HEK293 (cell line): ENCODE measurements at regions not wholly inside any gene's neighbourhood (a gene's known extent, or its start where the extent isn't known, plus 50 kb on each side); places are given as distances from the start of the nearest gene placed in this dataset.

Source experiments
- CTCF ChIA-PET: fragments of 350-600 bp; formaldehyde crosslinking; extraction: SDS; loops from one replicate; lab custom pipeline; 2021; ENCODE audit warnings: antibody characterized with exemption; lab: Yijun Ruan, JAX
- POLR2A ChIA-PET: fragments of 300-600 bp; formaldehyde crosslinking; extraction: SDS; loops from one replicate; lab custom pipeline; 2020; ENCODE audit warnings: antibody characterized with exemption, inconsistent platforms; lab: Yijun Ruan, JAX
- H3K27ac ChIP-seq: fragments of 200-500 bp; sonication (Bioruptor generic); 2 replicates; pipeline ENCODE4 v1.5.1; 2014; ENCODE audit warnings: low read depth, low read length, control low read depth, inconsistent platforms; ENCODE audit errors: extremely low read depth
- H3K36me3 ChIP-seq, 2 experiments: fragments of 200-500 bp in 1 of 2; sonication (Bioruptor generic) in 1 of 2; 1 replicate in 1 of 2; 2 replicates in 1 of 2; pipeline ENCODE4 v1.5.1; 2014 to 2017; ENCODE audit warnings: inconsistent platforms in 2 of 2, low read length in 2 of 2; ENCODE audit not compliant: control insufficient read depth in 2 of 2, insufficient read depth in 1 of 2
- H3K4me1 ChIP-seq: fragments of 200-500 bp; sonication (Bioruptor generic); 2 replicates; pipeline ENCODE4 v1.5.1; 2014; ENCODE audit warnings: mild to moderate bottlenecking, low read length, inconsistent platforms; ENCODE audit not compliant: control insufficient read depth, insufficient read depth
- H3K4me3 ChIP-seq: 2 replicates; pipeline ENCODE4 v1.5.1; 2011; ENCODE audit warnings: low read depth, mild to moderate bottlenecking, control low read depth, low read length, moderate library complexity
- H3K9me3 ChIP-seq: fragments of 200-500 bp; sonication (Bioruptor generic); 2 replicates; pipeline ENCODE4 v1.5.1; 2014; ENCODE audit warnings: low read depth, low read length, inconsistent platforms; ENCODE audit not compliant: control insufficient read depth, insufficient read depth
- EGR2 ChIP-seq: fragments of 450-650 bp; formaldehyde crosslinking; IDR thresholded peaks from 2 replicates; pipeline ENCODE4 v1.5.1; 2016; ENCODE audit warnings: low read depth, missing biosample characterization, missing genetic modification characterization
- GFI1B ChIP-seq: fragments of 450-650 bp; formaldehyde crosslinking; IDR thresholded peaks from 2 replicates; pipeline ENCODE4 v1.5.1; 2016; ENCODE audit warnings: missing biosample characterization, missing genetic modification characterization
- REPIN1 ChIP-seq: fragments of 450-650 bp; formaldehyde crosslinking; IDR thresholded peaks from 2 replicates; pipeline ENCODE4 v1.5.1; 2017; ENCODE audit warnings: missing biosample characterization, missing genetic modification characterization, low read depth
- SCRT1 ChIP-seq: fragments of 450-650 bp; formaldehyde crosslinking; IDR thresholded peaks from 2 replicates; pipeline ENCODE4 v1.5.1; 2016; ENCODE audit warnings: missing biosample characterization, missing genetic modification characterization, borderline replicate concordance
- TRIM28 ChIP-seq: IDR thresholded peaks from 2 replicates; pipeline ENCODE4 v1.6.1; 2011; ENCODE audit warnings: low read length, control low read depth, borderline replicate concordance
- WT1 ChIP-seq: fragments of 450-650 bp; formaldehyde crosslinking; IDR thresholded peaks from 2 replicates; pipeline ENCODE4 v1.5.1; 2016; ENCODE audit warnings: missing biosample characterization, missing genetic modification characterization
- ZBTB8A ChIP-seq: fragments of 450-650 bp; formaldehyde crosslinking; IDR thresholded peaks from 2 replicates; pipeline ENCODE4 v1.5.1; 2016; ENCODE audit warnings: missing biosample characterization, missing genetic modification characterization
- ZNF155 ChIP-seq: fragments of 450-650 bp; formaldehyde crosslinking; IDR thresholded peaks from 2 replicates; pipeline ENCODE4 v1.5.1; 2016; ENCODE audit warnings: missing biosample characterization, missing genetic modification characterization
- ZNF157 ChIP-seq: fragments of 450-650 bp; formaldehyde crosslinking; IDR thresholded peaks from 2 replicates; pipeline ENCODE4 v1.5.1; 2016; ENCODE audit warnings: missing biosample characterization, missing genetic modification characterization
- ZNF214 ChIP-seq: fragments of 450-650 bp; formaldehyde crosslinking; IDR thresholded peaks from 2 replicates; pipeline ENCODE4 v1.5.1; 2017; ENCODE audit warnings: missing biosample characterization, mild to moderate bottlenecking, missing genetic modification characterization, borderline replicate concordance
- ZNF221 ChIP-seq: fragments of 450-650 bp; formaldehyde crosslinking; IDR thresholded peaks from 2 replicates; pipeline ENCODE4 v1.5.1; 2017; ENCODE audit warnings: missing biosample characterization, missing genetic modification characterization, borderline replicate concordance
- ZNF510 ChIP-seq: fragments of 450-650 bp; formaldehyde crosslinking; IDR thresholded peaks from 2 replicates; pipeline ENCODE4 v1.5.1; 2018; ENCODE audit warnings: mild to moderate bottlenecking, missing genetic modification characterization, missing biosample characterization; ENCODE audit not compliant: insufficient replicate concordance
- ZNF561 ChIP-seq: fragments of 450-650 bp; IDR thresholded peaks from 2 replicates; pipeline ENCODE4 v1.5.1; 2018; ENCODE audit warnings: missing biosample characterization, missing genetic modification characterization, borderline replicate concordance
- ZNF571 ChIP-seq: fragments of 450-650 bp; formaldehyde crosslinking; IDR thresholded peaks from 2 replicates; pipeline ENCODE4 v1.5.0; 2017; ENCODE audit warnings: missing biosample characterization, missing genetic modification characterization
- ZNF585B ChIP-seq: fragments of 450-650 bp; formaldehyde crosslinking; IDR thresholded peaks from 2 replicates; pipeline ENCODE4 v1.5.1; 2016; ENCODE audit warnings: missing biosample characterization, missing genetic modification characterization
- ZNF629 ChIP-seq: fragments of 450-650 bp; formaldehyde crosslinking; IDR thresholded peaks from 2 replicates; pipeline ENCODE4 v1.5.1; 2017; ENCODE audit warnings: missing biosample characterization, missing genetic modification characterization
- ZNF658 ChIP-seq: fragments of 450-650 bp; formaldehyde crosslinking; IDR thresholded peaks from 2 replicates; pipeline ENCODE4; 2016; ENCODE audit warnings: missing biosample characterization, missing genetic modification characterization
- ZNF843 ChIP-seq: fragments of 450-650 bp; formaldehyde crosslinking; IDR thresholded peaks from 2 replicates; pipeline ENCODE4 v1.5.1; 2016; ENCODE audit warnings: missing biosample characterization, missing genetic modification characterization
- ZSCAN16 ChIP-seq: fragments of 450-650 bp; formaldehyde crosslinking; IDR thresholded peaks from 2 replicates; pipeline ENCODE4 v1.5.1; 2016; ENCODE audit warnings: missing biosample characterization, missing genetic modification characterization
- TF ChIP-seq, protein P1 (sequence below): fragments of 450-650 bp; formaldehyde crosslinking; IDR thresholded peaks from 2 replicates; pipeline ENCODE4 v1.5.1; 2016; ENCODE audit warnings: missing biosample characterization, missing genetic modification characterization
- TF ChIP-seq, protein P2 (sequence below): fragments of 450-650 bp; formaldehyde crosslinking; IDR thresholded peaks from 2 replicates; pipeline ENCODE4 v1.5.1; 2016; ENCODE audit warnings: missing biosample characterization, missing genetic modification characterization
- TF ChIP-seq, protein P3 (sequence below): fragments of 450-650 bp; formaldehyde crosslinking; optimal IDR thresholded peaks from 2 replicates; pipeline ENCODE3; 2016; ENCODE audit warnings: missing biosample characterization, mild to moderate bottlenecking, missing genetic modification characterization
- TF ChIP-seq, protein P4 (sequence below): fragments of 450-650 bp; formaldehyde crosslinking; IDR thresholded peaks from 2 replicates; pipeline ENCODE4 v1.5.1; 2016; ENCODE audit warnings: missing biosample characterization, missing genetic modification characterization
- TF ChIP-seq, protein P5 (sequence below): fragments of 450-650 bp; formaldehyde crosslinking; IDR thresholded peaks from 2 replicates; pipeline ENCODE4 v1.5.1; 2016; ENCODE audit warnings: missing biosample characterization, missing genetic modification characterization, borderline replicate concordance

DNA sequence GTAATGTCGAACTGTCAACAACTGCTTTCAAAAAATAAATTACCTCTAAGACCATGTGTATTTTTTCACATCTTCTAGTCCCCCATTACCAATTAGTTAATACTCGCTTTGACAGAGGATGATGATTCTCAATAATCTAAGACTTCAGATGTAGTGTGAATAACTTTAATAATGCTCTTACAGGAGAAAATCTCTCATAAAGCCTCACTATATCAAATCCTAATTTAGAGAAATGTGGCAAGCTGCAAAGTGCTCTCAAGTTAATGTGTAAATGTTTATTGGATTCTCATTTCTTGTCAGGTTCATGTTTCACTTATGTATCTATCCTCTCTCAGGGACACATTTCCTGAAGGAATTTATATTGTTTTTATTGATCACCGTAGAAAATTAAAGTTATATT, 223.9 kb downstream of the CDH7 start (continued):
- TF ChIP-seq EGR2 (tag by site-specific recombination) = no peak
- TF ChIP-seq, protein P1, sequence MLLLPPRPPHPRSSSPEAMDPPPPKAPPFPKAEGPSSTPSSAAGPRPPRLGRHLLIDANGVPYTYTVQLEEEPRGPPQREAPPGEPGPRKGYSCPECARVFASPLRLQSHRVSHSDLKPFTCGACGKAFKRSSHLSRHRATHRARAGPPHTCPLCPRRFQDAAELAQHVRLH (tag by site-specific recombination) = no peak
- TF ChIP-seq ZNF155 (tag by site-specific recombination) = no peak
- TF ChIP-seq, protein P2, sequence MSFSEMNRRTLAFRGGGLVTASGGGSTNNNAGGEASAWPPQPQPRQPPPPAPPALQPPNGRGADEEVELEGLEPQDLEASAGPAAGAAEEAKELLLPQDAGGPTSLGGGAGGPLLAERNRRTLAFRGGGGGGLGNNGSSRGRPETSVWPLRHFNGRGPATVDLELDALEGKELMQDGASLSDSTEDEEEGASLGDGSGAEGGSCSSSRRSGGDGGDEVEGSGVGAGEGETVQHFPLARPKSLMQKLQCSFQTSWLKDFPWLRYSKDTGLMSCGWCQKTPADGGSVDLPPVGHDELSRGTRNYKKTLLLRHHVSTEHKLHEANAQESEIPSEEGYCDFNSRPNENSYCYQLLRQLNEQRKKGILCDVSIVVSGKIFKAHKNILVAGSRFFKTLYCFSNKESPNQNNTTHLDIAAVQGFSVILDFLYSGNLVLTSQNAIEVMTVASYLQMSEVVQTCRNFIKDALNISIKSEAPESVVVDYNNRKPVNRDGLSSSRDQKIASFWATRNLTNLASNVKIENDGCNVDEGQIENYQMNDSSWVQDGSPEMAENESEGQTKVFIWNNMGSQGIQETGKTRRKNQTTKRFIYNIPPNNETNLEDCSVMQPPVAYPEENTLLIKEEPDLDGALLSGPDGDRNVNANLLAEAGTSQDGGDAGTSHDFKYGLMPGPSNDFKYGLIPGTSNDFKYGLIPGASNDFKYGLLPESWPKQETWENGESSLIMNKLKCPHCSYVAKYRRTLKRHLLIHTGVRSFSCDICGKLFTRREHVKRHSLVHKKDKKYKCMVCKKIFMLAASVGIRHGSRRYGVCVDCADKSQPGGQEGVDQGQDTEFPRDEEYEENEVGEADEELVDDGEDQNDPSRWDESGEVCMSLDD (tag by site-specific recombination) = no peak
- no peak for TF ChIP-seq WT1 (tag by site-specific recombination)
- no peak for TF ChIP-seq ZNF561
- TF ChIP-seq ZNF571 = no peak

DNA sequence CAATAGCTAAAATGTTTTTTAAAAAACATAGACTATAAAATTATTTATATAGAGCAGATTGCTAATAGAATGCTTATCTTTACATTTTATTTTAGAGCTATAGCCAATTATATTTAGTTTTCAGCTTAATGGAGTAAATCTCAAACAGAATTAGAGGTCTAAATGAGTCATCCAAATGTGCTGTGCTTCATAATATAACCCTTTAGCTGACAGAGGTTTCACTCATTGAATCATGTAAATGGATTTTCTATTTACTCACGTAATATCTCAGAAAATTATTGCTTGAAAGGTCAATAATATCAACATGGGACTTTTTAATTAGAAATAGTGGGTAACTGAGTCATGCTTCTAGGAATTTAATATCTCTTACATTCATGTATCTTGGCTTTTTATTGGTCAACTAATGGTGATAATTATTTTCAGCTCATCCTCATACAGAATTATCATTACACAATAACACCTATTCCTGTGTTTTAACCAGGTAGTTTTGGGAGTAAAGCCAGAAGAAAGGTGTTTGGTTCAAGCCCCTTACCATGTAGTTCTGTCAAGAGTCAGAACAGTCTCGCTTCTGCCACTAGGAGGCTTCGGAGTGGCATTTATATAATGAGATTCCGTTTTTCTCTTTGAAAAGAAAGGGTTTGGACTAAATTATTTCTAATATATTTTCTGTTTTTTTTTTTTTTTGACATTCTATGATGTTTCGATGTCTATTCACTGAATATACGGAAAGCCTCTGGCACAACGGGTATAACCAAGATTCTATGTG, 217.6 kb downstream of the CDH7 start:
- Histone ChIP-seq H3K4me1 (0 out of 2 replicates have a peak, but pooled peaks cover 2% of the 10 kb centered on the region), H3K36me3 (no peaks in the 10 kb centered on the region)
- no peak for TF ChIP-seq ZNF221
- no peak for TF ChIP-seq REPIN1 (tag by site-specific recombination)
- TF ChIP-seq, protein P3, sequence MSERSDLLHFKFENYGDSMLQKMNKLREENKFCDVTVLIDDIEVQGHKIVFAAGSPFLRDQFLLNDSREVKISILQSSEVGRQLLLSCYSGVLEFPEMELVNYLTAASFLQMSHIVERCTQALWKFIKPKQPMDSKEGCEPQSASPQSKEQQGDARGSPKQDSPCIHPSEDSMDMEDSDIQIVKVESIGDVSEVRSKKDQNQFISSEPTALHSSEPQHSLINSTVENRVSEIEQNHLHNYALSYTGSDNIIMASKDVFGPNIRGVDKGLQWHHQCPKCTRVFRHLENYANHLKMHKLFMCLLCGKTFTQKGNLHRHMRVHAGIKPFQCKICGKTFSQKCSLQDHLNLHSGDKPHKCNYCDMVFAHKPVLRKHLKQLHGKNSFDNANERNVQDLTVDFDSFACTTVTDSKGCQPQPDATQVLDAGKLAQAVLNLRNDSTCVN (tag by site-specific recombination) = no peak
- TF ChIP-seq ZNF585B (tag by site-specific recombination) = no peak
- no peak for TF ChIP-seq ZNF214 (tag by site-specific recombination)
- TF ChIP-seq ZSCAN16 = no peak
- no peak for TF ChIP-seq ZNF157 (tag by site-specific recombination)
- TF ChIP-seq, all 188 proteins: peak for 0
- ChIA-PET CTCF (interaction anchor here (0.7 to 1.6 kb wide), 9 partner anchors 9 to 537 kb away, joined by 3 to 6 read pairs (median 4); no protein-coding TSS in a partner anchor), POLR2A (no interaction called here)
- H3K4me3 ChIP-seq = no peak overlapping the region
- no peaks in the 10 kb centered on the region for H3K9me3 ChIP-seq
- H3K27ac ChIP-seq = no peak overlapping the region

DNA sequence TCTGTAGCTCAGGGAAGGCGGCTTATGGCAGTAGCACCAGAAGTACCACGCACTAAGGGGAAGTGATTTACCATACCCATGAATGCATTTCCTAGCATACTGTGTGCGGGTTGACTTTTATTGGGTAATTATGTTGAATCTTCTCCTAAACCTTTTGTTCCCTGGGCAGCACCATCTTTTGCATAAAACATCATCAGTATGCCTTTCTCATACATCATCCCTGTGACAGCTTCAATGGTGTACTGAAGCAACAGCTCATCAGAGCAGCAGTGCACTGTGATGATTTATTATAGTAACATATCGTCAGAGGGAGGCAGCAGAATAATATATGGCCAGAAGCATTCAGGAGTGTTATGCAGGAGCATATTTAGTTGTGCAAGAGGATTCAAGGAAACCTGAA, 204.9 kb downstream of the CDH7 start:
- Histone ChIP-seq H3K4me1 (peaks cover 9% of the 10 kb centered on the region; the same call in 1 of the 2 replicates), H3K4me3 (no peak overlapping the region), H3K36me3 (no peaks in the 10 kb centered on the region), H3K27ac (no peak overlapping the region), H3K9me3 (no peaks in the 10 kb centered on the region)
- POLR2A ChIA-PET = no interaction called here
- CTCF ChIA-PET = no interaction called here
- no peak for TF ChIP-seq ZBTB8A
- TF ChIP-seq, protein P4, sequence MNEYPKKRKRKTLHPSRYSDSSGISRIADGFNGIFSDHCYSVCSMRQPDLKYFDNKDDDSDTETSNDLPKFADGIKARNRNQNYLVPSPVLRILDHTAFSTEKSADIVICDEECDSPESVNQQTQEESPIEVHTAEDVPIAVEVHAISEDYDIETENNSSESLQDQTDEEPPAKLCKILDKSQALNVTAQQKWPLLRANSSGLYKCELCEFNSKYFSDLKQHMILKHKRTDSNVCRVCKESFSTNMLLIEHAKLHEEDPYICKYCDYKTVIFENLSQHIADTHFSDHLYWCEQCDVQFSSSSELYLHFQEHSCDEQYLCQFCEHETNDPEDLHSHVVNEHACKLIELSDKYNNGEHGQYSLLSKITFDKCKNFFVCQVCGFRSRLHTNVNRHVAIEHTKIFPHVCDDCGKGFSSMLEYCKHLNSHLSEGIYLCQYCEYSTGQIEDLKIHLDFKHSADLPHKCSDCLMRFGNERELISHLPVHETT (tag by site-specific recombination) = no peak
- TF ChIP-seq ZNF658 (tag by site-specific recombination) = no peak
- TF ChIP-seq ZNF561 = peak; percentile 77
- TF ChIP-seq, protein P5, sequence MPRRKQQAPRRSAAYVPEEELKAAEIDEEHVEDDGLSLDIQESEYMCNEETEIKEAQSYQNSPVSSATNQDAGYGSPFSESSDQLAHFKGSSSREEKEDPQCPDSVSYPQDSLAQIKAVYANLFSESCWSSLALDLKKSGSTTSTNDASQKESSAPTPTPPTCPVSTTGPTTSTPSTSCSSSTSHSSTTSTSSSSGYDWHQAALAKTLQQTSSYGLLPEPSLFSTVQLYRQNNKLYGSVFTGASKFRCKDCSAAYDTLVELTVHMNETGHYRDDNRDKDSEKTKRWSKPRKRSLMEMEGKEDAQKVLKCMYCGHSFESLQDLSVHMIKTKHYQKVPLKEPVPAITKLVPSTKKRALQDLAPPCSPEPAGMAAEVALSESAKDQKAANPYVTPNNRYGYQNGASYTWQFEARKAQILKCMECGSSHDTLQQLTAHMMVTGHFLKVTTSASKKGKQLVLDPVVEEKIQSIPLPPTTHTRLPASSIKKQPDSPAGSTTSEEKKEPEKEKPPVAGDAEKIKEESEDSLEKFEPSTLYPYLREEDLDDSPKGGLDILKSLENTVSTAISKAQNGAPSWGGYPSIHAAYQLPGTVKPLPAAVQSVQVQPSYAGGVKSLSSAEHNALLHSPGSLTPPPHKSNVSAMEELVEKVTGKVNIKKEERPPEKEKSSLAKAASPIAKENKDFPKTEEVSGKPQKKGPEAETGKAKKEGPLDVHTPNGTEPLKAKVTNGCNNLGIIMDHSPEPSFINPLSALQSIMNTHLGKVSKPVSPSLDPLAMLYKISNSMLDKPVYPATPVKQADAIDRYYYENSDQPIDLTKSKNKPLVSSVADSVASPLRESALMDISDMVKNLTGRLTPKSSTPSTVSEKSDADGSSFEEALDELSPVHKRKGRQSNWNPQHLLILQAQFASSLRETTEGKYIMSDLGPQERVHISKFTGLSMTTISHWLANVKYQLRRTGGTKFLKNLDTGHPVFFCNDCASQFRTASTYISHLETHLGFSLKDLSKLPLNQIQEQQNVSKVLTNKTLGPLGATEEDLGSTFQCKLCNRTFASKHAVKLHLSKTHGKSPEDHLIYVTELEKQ (tag by site-specific recombination) = 0 out of 2 replicates have a peak, but pooled peaks have one; percentile 50
- TF ChIP-seq TRIM28 = 0 out of 2 replicates have a peak, but pooled peaks have one; percentile 21
- peak; percentile 64; the same call in 1 of the 2 replicates for TF ChIP-seq SCRT1 (tag by site-specific recombination)
- TF ChIP-seq GFI1B (tag by site-specific recombination) = 0 out of 2 replicates have a peak, but pooled peaks have one; percentile 40
- no peak for TF ChIP-seq ZNF510 (tag by site-specific recombination)
- TF ChIP-seq ZNF629 (tag by site-specific recombination) = no peak
- peak; percentile 66 for TF ChIP-seq ZNF843 (tag by site-specific recombination)
